ENCODE measurements at regions not wholly inside any gene's neighbourhood (a gene's known extent, or its start where the extent isn't known, plus 50 kb on each side); places are given as distances from the start of the nearest gene placed in this dataset.

DNA sequence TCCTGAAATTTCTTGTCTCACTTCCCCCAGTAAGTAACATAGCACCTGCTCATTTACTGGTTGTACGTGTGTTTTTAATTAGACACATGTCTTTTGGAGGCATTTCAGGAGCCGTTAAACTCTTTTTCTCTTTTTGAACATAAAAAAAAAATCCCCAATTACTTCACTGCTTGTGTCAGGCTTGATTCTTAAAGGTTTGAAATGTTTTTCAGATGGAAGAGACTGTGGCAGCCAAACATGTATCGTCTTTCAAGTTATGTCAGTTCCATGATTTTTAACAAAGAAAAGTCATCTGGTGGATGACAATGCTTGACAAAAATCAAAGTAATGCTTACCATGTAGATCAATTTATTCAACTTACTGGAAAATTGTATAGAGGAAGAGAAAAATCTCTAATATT lies 585.8 kb downstream of the GATA3 start:
- TF ChIP-seq, protein P1, sequence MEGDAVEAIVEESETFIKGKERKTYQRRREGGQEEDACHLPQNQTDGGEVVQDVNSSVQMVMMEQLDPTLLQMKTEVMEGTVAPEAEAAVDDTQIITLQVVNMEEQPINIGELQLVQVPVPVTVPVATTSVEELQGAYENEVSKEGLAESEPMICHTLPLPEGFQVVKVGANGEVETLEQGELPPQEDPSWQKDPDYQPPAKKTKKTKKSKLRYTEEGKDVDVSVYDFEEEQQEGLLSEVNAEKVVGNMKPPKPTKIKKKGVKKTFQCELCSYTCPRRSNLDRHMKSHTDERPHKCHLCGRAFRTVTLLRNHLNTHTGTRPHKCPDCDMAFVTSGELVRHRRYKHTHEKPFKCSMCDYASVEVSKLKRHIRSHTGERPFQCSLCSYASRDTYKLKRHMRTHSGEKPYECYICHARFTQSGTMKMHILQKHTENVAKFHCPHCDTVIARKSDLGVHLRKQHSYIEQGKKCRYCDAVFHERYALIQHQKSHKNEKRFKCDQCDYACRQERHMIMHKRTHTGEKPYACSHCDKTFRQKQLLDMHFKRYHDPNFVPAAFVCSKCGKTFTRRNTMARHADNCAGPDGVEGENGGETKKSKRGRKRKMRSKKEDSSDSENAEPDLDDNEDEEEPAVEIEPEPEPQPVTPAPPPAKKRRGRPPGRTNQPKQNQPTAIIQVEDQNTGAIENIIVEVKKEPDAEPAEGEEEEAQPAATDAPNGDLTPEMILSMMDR (IDR thresholded peaks at IDR 0.05; ENCODE audit: extremely low read depth in 1 of 2, insufficient read depth in 1 of 2, low read depth in 1 of 2, low read length in 2 of 2), result no peak
- TF ChIP-seq, protein P2, sequence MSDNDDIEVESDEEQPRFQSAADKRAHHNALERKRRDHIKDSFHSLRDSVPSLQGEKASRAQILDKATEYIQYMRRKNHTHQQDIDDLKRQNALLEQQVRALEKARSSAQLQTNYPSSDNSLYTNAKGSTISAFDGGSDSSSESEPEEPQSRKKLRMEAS (IDR thresholded peaks at IDR 0.05; ENCODE audit: insufficient read depth, insufficient read length), result no peak
- TF ChIP-seq POLR2AphosphoS5 (IDR thresholded peaks at IDR 0.05; ENCODE audit: insufficient read depth, low read depth, low read length) (no peak), MYC (IDR thresholded peaks at IDR 0.05; ENCODE audit: low read depth, low read length) (no peak), EZH2 (IDR thresholded peaks at IDR 0.05; ENCODE audit: borderline replicate concordance, low read depth, low read length, severe bottlenecking) (no peak), JUN (IDR thresholded peaks at IDR 0.05; ENCODE audit: borderline replicate concordance, insufficient read depth, insufficient read length, low read depth) (no peak), POLR2A (IDR thresholded peaks at IDR 0.05; ENCODE audit: low read depth, low read length) (no peak), GATA2 (IDR thresholded peaks at IDR 0.05; ENCODE audit: insufficient read depth, insufficient read length, low read depth, low read length) (no peak)

All from endothelial cell of umbilical vein (primary cell).